ENCODE measurements at regions not wholly inside any gene's neighbourhood (a gene's known extent, or its start where the extent isn't known, plus 50 kb on each side); places are given as distances from the start of the nearest gene placed in this dataset.
"Not testable (repeated sequence)": the region's sequence is repeated elsewhere in the genome, so short reads cannot be mapped to it uniquely, and the experiment has no call there.

DNA sequence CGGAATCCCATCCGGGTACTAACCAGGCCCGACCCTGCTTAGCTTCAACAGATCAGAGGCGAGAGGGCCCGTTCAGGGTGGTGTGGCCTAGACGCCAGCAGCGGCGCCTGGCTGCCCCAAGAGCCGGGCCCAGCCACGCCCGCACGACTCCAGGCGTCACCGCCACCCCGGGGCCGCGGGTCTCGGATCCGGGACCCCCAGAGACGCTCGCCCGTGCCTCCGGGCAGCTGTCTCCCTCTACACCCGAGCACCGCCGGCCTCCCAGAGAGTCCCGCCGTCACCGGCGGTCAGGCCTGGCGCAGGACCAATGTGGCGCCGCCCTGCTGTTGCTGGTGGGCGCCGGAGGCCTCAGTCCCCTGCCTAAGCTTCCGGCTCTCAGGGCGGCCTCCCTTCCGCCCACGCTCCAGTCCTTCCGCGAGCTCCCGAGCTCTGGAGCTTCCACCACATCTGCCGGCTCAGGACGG lies 441.2 kb upstream of the DEFB115 start:
- Histone ChIP-seq H3K27me3 (ENCODE audit: insufficient read depth) (peaks cover 14% of the 10 kb centered on the region), H3K4me1 (ENCODE audit: insufficient read depth) (no peaks in the 10 kb centered on the region), H3K4me2 (no peak overlapping the region), H3K9me2 (ENCODE audit: insufficient read depth) (no peaks in the 10 kb centered on the region), H3K4me3 (peak overlapping the region; percentile 15; the same call in 1 of the 2 replicates), H3K36me3 (ENCODE audit: insufficient read depth) (no peaks in the 10 kb centered on the region), H4K20me1 (replicated peaks; ENCODE audit: insufficient read depth) (no peaks in the 10 kb centered on the region), H3K79me2 (replicated peaks; ENCODE audit: insufficient read depth) (no peaks in the 10 kb centered on the region), H3K27ac (ENCODE audit: low read depth) (no peak overlapping the region), H3F3A (replicated peaks; ENCODE audit: low read depth) (no peaks in the 10 kb centered on the region), H2AFZ (no peak overlapping the region)
- Mint-ChIP-seq H3K4me3 (no peak overlapping the region), H3K27me3 (ENCODE audit: insufficient read depth, low read depth, poor library complexity) (no peaks in the 10 kb centered on the region), H3K4me1 (no peaks in the 10 kb centered on the region), H3K9me3 (no peaks in the 10 kb centered on the region), H3K36me3 (ENCODE audit: low read depth) (peaks cover 19% of the 10 kb centered on the region), H3K27ac (no peak overlapping the region)
- peak in 1 of 2 experiments; percentile 34; a peak in 2 of 4 replicates for TF ChIP-seq CTCF (conservative IDR thresholded peaks at IDR 0.05; ENCODE audit: low read depth in 2 of 2)
- TF ChIP-seq, protein P1, sequence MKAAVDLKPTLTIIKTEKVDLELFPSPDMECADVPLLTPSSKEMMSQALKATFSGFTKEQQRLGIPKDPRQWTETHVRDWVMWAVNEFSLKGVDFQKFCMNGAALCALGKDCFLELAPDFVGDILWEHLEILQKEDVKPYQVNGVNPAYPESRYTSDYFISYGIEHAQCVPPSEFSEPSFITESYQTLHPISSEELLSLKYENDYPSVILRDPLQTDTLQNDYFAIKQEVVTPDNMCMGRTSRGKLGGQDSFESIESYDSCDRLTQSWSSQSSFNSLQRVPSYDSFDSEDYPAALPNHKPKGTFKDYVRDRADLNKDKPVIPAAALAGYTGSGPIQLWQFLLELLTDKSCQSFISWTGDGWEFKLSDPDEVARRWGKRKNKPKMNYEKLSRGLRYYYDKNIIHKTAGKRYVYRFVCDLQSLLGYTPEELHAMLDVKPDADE (IDR thresholded peaks at IDR 0.05), result no peak
- ATAC-seq (peak; percentile 61), DNase-seq (ENCODE audit: low spot score) (peak; percentile 60)

GRCh38 chr20:30821615-30822014 lies 435.8 kb upstream of the DEFB115 start:
- not testable (repeated sequence) for H3K4me3 Mint-ChIP-seq; H2AFZ ChIP-seq; H3K79me2 ChIP-seq (replicated peaks; ENCODE audit: insufficient read depth); H3K9me2 ChIP-seq (ENCODE audit: insufficient read depth); H3F3A ChIP-seq (replicated peaks; ENCODE audit: low read depth); H3K9me3 Mint-ChIP-seq; H3K27me3 Mint-ChIP-seq (ENCODE audit: insufficient read depth, low read depth, poor library complexity); H3K4me3 ChIP-seq; H3K27me3 ChIP-seq (ENCODE audit: insufficient read depth); H3K4me2 ChIP-seq; H3K36me3 Mint-ChIP-seq (ENCODE audit: low read depth); H3K27ac ChIP-seq (ENCODE audit: low read depth); H4K20me1 ChIP-seq (replicated peaks; ENCODE audit: insufficient read depth); ATAC-seq; DNase-seq (ENCODE audit: low spot score); H3K36me3 ChIP-seq (ENCODE audit: insufficient read depth); H3K4me1 ChIP-seq (ENCODE audit: insufficient read depth); H3K27ac Mint-ChIP-seq; H3K4me1 Mint-ChIP-seq

GRCh38 chr20:30824666-30825065 lies 432.8 kb upstream of the DEFB115 start:
- not testable (repeated sequence) for H3K79me2 ChIP-seq (replicated peaks; ENCODE audit: insufficient read depth); H3K27ac ChIP-seq (ENCODE audit: low read depth); H4K20me1 ChIP-seq (replicated peaks; ENCODE audit: insufficient read depth); H3K4me2 ChIP-seq; H3K9me2 ChIP-seq (ENCODE audit: insufficient read depth); DNase-seq (ENCODE audit: low spot score); H3K36me3 ChIP-seq (ENCODE audit: insufficient read depth); H3K4me3 Mint-ChIP-seq; H3K27me3 Mint-ChIP-seq (ENCODE audit: insufficient read depth, low read depth, poor library complexity); H3F3A ChIP-seq (replicated peaks; ENCODE audit: low read depth); H3K4me3 ChIP-seq; ATAC-seq; H3K4me1 Mint-ChIP-seq; H3K4me1 ChIP-seq (ENCODE audit: insufficient read depth); H3K27ac Mint-ChIP-seq; H3K27me3 ChIP-seq (ENCODE audit: insufficient read depth); H2AFZ ChIP-seq
- Mint-ChIP-seq H3K36me3 (ENCODE audit: low read depth) (peaks cover 13% of the 10 kb centered on the region), H3K9me3 (peaks cover 12% of the 10 kb centered on the region; the same call in 2 of the 3 replicates)

DNA sequence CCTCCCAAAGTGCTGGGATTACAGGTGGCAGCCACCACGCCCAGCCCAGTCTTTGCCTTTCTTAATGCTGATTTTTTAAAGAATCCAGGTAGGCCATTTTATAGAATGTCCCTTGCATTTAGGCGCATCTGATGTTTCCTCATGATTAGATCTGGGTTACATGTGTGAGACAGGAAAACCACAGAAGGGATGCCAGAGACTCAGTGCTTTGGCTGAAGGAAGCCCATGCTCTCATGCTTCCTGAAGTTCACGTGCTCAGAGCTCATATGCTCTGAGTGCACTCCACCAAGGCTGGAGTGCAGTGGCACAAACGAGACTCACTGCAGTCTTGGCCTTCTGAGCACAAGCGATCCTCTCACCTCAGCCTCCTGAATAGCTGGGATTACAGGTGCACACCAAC lies 411.5 kb upstream of the DEFB115 start:
- H3K4me3 ChIP-seq; H4K20me1 ChIP-seq (replicated peaks; ENCODE audit: insufficient read depth); H3K9me2 ChIP-seq (ENCODE audit: insufficient read depth); H3K4me1 ChIP-seq (ENCODE audit: insufficient read depth); H3K4me3 Mint-ChIP-seq; H3K27me3 ChIP-seq (ENCODE audit: insufficient read depth); H2AFZ ChIP-seq; H3K27me3 Mint-ChIP-seq (ENCODE audit: insufficient read depth, low read depth, poor library complexity); H3K36me3 ChIP-seq (ENCODE audit: insufficient read depth); ATAC-seq; DNase-seq (ENCODE audit: low spot score); H3F3A ChIP-seq (replicated peaks; ENCODE audit: low read depth); H3K27ac Mint-ChIP-seq; H3K27ac ChIP-seq (ENCODE audit: low read depth); H3K79me2 ChIP-seq (replicated peaks; ENCODE audit: insufficient read depth); H3K4me2 ChIP-seq; H3K4me1 Mint-ChIP-seq: not testable (repeated sequence)
- H3K36me3 Mint-ChIP-seq (ENCODE audit: low read depth), result peaks cover 16% of the 10 kb centered on the region
- peaks cover 77% of the 10 kb centered on the region for H3K9me3 Mint-ChIP-seq

DNA sequence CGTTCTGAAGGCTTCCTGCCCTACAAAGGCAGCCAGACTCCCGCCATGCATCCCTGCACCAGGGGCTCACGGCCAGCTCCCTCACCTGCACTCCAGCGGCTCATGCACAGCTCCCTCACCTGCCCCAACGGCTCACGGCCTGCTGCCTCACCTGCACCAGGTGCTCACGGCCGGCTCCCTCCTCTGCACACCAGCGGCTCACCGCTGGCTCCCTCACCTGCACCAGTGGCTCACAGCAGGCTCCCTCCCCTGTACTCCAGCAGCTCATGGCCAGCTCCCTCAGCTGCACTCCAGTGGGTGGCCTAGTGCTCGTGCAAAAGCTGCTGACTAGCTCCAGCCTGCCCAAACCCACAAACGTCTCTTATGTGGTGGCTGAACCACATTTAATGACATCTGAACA lies 389.2 kb upstream of the DEFB115 start:
- not testable (repeated sequence) for H3K4me3 ChIP-seq, H3K27ac Mint-ChIP-seq, H2AFZ ChIP-seq

DNA sequence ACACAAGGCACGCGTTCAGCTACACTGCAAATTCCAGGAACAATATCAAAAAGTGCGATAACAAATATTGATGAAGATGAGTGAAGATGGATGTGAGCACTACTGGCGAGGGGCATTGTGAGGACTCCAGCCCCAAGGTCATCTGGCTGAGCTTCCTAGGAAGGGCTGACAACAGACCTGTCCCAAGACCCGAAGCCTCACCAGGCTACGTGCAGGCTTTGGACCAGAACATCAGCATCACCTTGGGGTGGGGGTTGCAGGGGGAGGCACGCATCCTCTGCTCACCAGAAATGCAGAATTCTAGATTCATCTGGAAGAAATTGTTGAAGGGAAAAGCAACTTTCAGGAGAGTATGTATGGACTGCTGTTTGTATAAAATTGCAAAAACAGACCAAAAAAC lies 386.3 kb upstream of the DEFB115 start:
- not testable (repeated sequence) for H3K27ac Mint-ChIP-seq; H3K9me2 ChIP-seq (ENCODE audit: insufficient read depth); DNase-seq (ENCODE audit: low spot score); H3K4me3 Mint-ChIP-seq; H4K20me1 ChIP-seq (replicated peaks; ENCODE audit: insufficient read depth); H3K4me1 ChIP-seq (ENCODE audit: insufficient read depth); H3K4me3 ChIP-seq; H3K27me3 ChIP-seq (ENCODE audit: insufficient read depth); H3K36me3 ChIP-seq (ENCODE audit: insufficient read depth); H3F3A ChIP-seq (replicated peaks; ENCODE audit: low read depth); H2AFZ ChIP-seq; H3K4me2 ChIP-seq; H3K79me2 ChIP-seq (replicated peaks; ENCODE audit: insufficient read depth); H3K4me1 Mint-ChIP-seq; ATAC-seq; H3K27ac ChIP-seq (ENCODE audit: low read depth)
- H3K9me3 Mint-ChIP-seq, result peaks cover 96% of the 10 kb centered on the region
- peaks cover 38% of the 10 kb centered on the region for H3K36me3 Mint-ChIP-seq (ENCODE audit: low read depth)
- peaks cover 12% of the 10 kb centered on the region for H3K27me3 Mint-ChIP-seq (ENCODE audit: insufficient read depth, low read depth, poor library complexity)

More for the DNA sequence above, 389.2 kb upstream of the DEFB115 start:
- H3K27ac ChIP-seq (ENCODE audit: low read depth); H3K4me3 Mint-ChIP-seq; H3K36me3 ChIP-seq (ENCODE audit: insufficient read depth); H4K20me1 ChIP-seq (replicated peaks; ENCODE audit: insufficient read depth); H3K4me2 ChIP-seq; DNase-seq (ENCODE audit: low spot score); H3K27me3 ChIP-seq (ENCODE audit: insufficient read depth); H3K4me1 Mint-ChIP-seq; H3K79me2 ChIP-seq (replicated peaks; ENCODE audit: insufficient read depth); ATAC-seq; H3K27me3 Mint-ChIP-seq (ENCODE audit: insufficient read depth, low read depth, poor library complexity); H3K9me2 ChIP-seq (ENCODE audit: insufficient read depth); H3F3A ChIP-seq (replicated peaks; ENCODE audit: low read depth); H3K4me1 ChIP-seq (ENCODE audit: insufficient read depth): not testable (repeated sequence)
- H3K9me3 Mint-ChIP-seq, result peaks cover 85% of the 10 kb centered on the region
- H3K36me3 Mint-ChIP-seq (ENCODE audit: low read depth), result peaks cover 32% of the 10 kb centered on the region
